HEK293 (cell line): ENCODE measurements at regions not wholly inside any gene's neighbourhood (a gene's known extent, or its start where the extent isn't known, plus 50 kb on each side); places are given as distances from the start of the nearest gene placed in this dataset.

Source experiments
- CTCF ChIA-PET: fragments of 350-600 bp; formaldehyde crosslinking; extraction: SDS; loops from one replicate; lab custom pipeline; 2021; ENCODE audit warnings: antibody characterized with exemption; lab: Yijun Ruan, JAX
- POLR2A ChIA-PET: fragments of 300-600 bp; formaldehyde crosslinking; extraction: SDS; loops from one replicate; lab custom pipeline; 2020; ENCODE audit warnings: antibody characterized with exemption, inconsistent platforms; lab: Yijun Ruan, JAX
- H3K27ac ChIP-seq: fragments of 200-500 bp; sonication (Bioruptor generic); 2 replicates; pipeline ENCODE4 v1.5.1; 2014; ENCODE audit warnings: low read depth, low read length, control low read depth, inconsistent platforms; ENCODE audit errors: extremely low read depth
- H3K36me3 ChIP-seq, 2 experiments: fragments of 200-500 bp in 1 of 2; sonication (Bioruptor generic) in 1 of 2; 1 replicate in 1 of 2; 2 replicates in 1 of 2; pipeline ENCODE4 v1.5.1; 2014 to 2017; ENCODE audit warnings: inconsistent platforms in 2 of 2, low read length in 2 of 2; ENCODE audit not compliant: control insufficient read depth in 2 of 2, insufficient read depth in 1 of 2
- H3K4me1 ChIP-seq: fragments of 200-500 bp; sonication (Bioruptor generic); 2 replicates; pipeline ENCODE4 v1.5.1; 2014; ENCODE audit warnings: mild to moderate bottlenecking, low read length, inconsistent platforms; ENCODE audit not compliant: control insufficient read depth, insufficient read depth
- H3K4me3 ChIP-seq: 2 replicates; pipeline ENCODE4 v1.5.1; 2011; ENCODE audit warnings: low read depth, mild to moderate bottlenecking, control low read depth, low read length, moderate library complexity
- H3K9me3 ChIP-seq: fragments of 200-500 bp; sonication (Bioruptor generic); 2 replicates; pipeline ENCODE4 v1.5.1; 2014; ENCODE audit warnings: low read depth, low read length, inconsistent platforms; ENCODE audit not compliant: control insufficient read depth, insufficient read depth
- BCL11B ChIP-seq: fragments of 450-650 bp; formaldehyde crosslinking; IDR thresholded peaks from 2 replicates; pipeline ENCODE4 v1.5.1; 2016; ENCODE audit warnings: low read depth, missing biosample characterization, missing genetic modification characterization
- MEIS1 ChIP-seq: sonication (generic); formaldehyde crosslinking; IDR thresholded peaks from 2 replicates; pipeline ENCODE4 v1.8.1; 2022; ENCODE audit warnings: missing genetic modification reagents, mild to moderate bottlenecking, borderline replicate concordance
- PRDM1 ChIP-seq: fragments of 450-650 bp; formaldehyde crosslinking; IDR thresholded peaks from 2 replicates; pipeline ENCODE4; 2016; ENCODE audit warnings: missing biosample characterization, missing genetic modification characterization
- REPIN1 ChIP-seq: fragments of 450-650 bp; formaldehyde crosslinking; IDR thresholded peaks from 2 replicates; pipeline ENCODE4 v1.5.1; 2017; ENCODE audit warnings: missing biosample characterization, missing genetic modification characterization, low read depth
- ZNF112 ChIP-seq: fragments of 450-650 bp; formaldehyde crosslinking; IDR thresholded peaks from 2 replicates; pipeline ENCODE4 v1.5.0; 2017; ENCODE audit warnings: missing biosample characterization, missing genetic modification characterization
- ZNF221 ChIP-seq: fragments of 450-650 bp; formaldehyde crosslinking; IDR thresholded peaks from 2 replicates; pipeline ENCODE4 v1.5.1; 2017; ENCODE audit warnings: missing biosample characterization, missing genetic modification characterization, borderline replicate concordance
- ZNF24 ChIP-seq: fragments of 450-650 bp; formaldehyde crosslinking; IDR thresholded peaks from 2 replicates; pipeline ENCODE4 v1.5.1; 2016; ENCODE audit warnings: missing biosample characterization, missing genetic modification characterization
- ZNF350 ChIP-seq: fragments of 450-650 bp; formaldehyde crosslinking; IDR thresholded peaks from 2 replicates; pipeline ENCODE4 v1.5.0; 2017; ENCODE audit warnings: missing biosample characterization, mild to moderate bottlenecking, missing genetic modification characterization
- ZNF426 ChIP-seq: fragments of 450-650 bp; formaldehyde crosslinking; IDR thresholded peaks from 2 replicates; pipeline ENCODE4 v1.5.1; 2017; ENCODE audit warnings: missing biosample characterization, missing genetic modification characterization, mild to moderate bottlenecking, inconsistent platforms, moderate library complexity
- ZNF433 ChIP-seq: fragments of 450-650 bp; formaldehyde crosslinking; IDR thresholded peaks from 2 replicates; pipeline ENCODE4 v1.5.1; 2016; ENCODE audit warnings: missing biosample characterization, missing genetic modification characterization, low read depth
- ZNF660 ChIP-seq: fragments of 450-650 bp; IDR thresholded peaks from 2 replicates; pipeline ENCODE4 v1.5.1; 2018; ENCODE audit warnings: missing biosample characterization, mild to moderate bottlenecking, missing genetic modification characterization
- ZNF670 ChIP-seq: fragments of 450-650 bp; formaldehyde crosslinking; IDR thresholded peaks from 2 replicates; pipeline ENCODE4 v1.5.1; 2016; ENCODE audit warnings: missing biosample characterization, missing genetic modification characterization, low read depth
- ZNF785 ChIP-seq: fragments of 450-650 bp; formaldehyde crosslinking; IDR thresholded peaks from 2 replicates; pipeline ENCODE4 v1.5.1; 2016; ENCODE audit warnings: missing biosample characterization, missing genetic modification characterization
- TF ChIP-seq, protein P1 (sequence below): fragments of 450-650 bp; formaldehyde crosslinking; IDR thresholded peaks from 2 replicates; pipeline ENCODE4 v1.5.1; 2016; ENCODE audit warnings: missing biosample characterization, missing genetic modification characterization
- TF ChIP-seq, protein P2 (sequence below): fragments of 450-650 bp; formaldehyde crosslinking; IDR thresholded peaks from 2 replicates; pipeline ENCODE4 v1.5.1; 2017; ENCODE audit warnings: missing biosample characterization, missing genetic modification characterization
- TF ChIP-seq, protein P3 (sequence below): fragments of 450-650 bp; formaldehyde crosslinking; IDR thresholded peaks from 2 replicates; pipeline ENCODE4 v1.5.1; 2016; ENCODE audit warnings: missing biosample characterization, missing genetic modification characterization
- TF ChIP-seq, protein P4 (sequence below): fragments of 450-650 bp; formaldehyde crosslinking; IDR thresholded peaks from 2 replicates; pipeline ENCODE4 v1.5.1; 2016; ENCODE audit warnings: missing biosample characterization, missing genetic modification characterization
- TF ChIP-seq, protein P5 (sequence below): fragments of 450-650 bp; formaldehyde crosslinking; IDR thresholded peaks from 2 replicates; pipeline ENCODE4 v1.5.1; 2016; ENCODE audit warnings: missing biosample characterization, missing genetic modification characterization

DNA sequence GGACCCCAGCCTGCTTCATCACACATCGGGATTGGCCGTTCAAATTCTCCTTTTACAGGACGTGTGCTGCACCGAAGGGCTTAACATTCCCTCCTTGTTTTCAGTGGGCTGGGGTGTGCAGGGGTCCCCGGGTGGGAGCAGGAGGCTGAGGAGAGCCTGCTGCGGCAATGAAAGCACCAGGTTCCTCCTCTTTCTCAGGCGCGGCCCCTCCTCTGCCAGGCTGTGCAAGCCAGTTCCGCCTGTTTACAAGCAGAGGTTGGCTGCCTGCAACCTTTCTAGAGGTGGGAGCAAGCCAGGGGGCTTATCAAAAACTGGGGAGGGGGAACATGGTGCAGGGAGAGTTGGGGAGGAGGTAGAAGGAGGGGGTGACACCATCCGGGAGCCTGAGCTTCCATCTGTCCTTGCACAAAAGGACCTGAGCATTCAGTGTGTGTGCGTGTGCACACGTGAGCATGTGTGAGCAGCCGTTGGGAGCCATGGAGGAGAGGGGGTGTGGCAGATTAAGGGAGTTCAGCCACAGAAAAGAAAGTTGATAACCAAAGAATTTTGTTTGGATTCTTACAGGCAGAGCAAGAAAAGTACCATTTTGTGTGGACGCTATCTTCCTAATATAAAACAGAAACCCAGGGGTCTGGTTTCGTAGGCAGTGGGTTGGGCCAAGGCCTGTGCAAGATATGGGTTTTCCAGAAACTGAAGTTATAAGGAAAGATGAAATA is 108.8 kb upstream of the RFLNA start:
- H3K4me1 ChIP-seq, result peaks cover 5% of the 10 kb centered on the region
- TF ChIP-seq, protein P1, sequence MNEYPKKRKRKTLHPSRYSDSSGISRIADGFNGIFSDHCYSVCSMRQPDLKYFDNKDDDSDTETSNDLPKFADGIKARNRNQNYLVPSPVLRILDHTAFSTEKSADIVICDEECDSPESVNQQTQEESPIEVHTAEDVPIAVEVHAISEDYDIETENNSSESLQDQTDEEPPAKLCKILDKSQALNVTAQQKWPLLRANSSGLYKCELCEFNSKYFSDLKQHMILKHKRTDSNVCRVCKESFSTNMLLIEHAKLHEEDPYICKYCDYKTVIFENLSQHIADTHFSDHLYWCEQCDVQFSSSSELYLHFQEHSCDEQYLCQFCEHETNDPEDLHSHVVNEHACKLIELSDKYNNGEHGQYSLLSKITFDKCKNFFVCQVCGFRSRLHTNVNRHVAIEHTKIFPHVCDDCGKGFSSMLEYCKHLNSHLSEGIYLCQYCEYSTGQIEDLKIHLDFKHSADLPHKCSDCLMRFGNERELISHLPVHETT (tag by site-specific recombination), result no peak
- TF ChIP-seq, protein P2, sequence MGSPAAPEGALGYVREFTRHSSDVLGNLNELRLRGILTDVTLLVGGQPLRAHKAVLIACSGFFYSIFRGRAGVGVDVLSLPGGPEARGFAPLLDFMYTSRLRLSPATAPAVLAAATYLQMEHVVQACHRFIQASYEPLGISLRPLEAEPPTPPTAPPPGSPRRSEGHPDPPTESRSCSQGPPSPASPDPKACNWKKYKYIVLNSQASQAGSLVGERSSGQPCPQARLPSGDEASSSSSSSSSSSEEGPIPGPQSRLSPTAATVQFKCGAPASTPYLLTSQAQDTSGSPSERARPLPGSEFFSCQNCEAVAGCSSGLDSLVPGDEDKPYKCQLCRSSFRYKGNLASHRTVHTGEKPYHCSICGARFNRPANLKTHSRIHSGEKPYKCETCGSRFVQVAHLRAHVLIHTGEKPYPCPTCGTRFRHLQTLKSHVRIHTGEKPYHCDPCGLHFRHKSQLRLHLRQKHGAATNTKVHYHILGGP (tag by site-specific recombination), result no peak
- no peak for TF ChIP-seq MEIS1 (CRISPR knock-in tag)
- no peak for TF ChIP-seq PRDM1 (tag by site-specific recombination)
- TF ChIP-seq, protein P3, sequence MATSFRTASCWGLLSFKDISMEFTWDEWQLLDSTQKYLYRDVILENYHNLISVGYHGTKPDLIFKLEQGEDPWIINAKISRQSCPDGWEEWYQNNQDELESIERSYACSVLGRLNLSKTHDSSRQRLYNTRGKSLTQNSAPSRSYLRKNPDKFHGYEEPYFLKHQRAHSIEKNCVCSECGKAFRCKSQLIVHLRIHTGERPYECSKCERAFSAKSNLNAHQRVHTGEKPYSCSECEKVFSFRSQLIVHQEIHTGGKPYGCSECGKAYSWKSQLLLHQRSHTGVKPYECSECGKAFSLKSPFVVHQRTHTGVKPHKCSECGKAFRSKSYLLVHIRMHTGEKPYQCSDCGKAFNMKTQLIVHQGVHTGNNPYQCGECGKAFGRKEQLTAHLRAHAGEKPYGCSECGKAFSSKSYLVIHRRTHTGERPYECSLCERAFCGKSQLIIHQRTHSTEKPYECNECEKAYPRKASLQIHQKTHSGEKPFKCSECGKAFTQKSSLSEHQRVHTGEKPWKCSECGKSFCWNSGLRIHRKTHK (tag by site-specific recombination), result no peak
- no peak for TF ChIP-seq ZNF426 (tag by site-specific recombination)
- TF ChIP-seq, protein P4, sequence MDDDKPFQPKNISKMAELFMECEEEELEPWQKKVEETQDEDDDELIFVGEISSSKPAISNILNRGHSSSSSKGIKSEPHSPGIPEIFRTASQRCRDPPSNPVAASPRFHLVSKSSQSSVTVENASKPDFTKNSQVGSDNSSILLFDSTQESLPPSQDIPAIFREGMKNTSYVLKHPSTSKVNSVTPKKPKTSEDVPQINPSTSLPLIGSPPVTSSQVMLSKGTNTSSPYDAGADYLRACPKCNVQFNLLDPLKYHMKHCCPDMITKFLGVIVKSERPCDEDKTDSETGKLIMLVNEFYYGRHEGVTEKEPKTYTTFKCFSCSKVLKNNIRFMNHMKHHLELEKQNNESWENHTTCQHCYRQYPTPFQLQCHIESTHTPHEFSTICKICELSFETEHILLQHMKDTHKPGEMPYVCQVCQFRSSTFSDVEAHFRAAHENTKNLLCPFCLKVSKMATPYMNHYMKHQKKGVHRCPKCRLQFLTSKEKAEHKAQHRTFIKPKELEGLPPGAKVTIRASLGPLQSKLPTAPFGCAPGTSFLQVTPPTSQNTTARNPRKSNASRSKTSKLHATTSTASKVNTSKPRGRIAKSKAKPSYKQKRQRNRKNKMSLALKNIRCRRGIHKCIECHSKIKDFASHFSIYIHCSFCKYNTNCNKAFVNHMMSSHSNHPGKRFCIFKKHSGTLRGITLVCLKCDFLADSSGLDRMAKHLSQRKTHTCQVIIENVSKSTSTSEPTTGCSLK, result no peak
- TF ChIP-seq, protein P5, sequence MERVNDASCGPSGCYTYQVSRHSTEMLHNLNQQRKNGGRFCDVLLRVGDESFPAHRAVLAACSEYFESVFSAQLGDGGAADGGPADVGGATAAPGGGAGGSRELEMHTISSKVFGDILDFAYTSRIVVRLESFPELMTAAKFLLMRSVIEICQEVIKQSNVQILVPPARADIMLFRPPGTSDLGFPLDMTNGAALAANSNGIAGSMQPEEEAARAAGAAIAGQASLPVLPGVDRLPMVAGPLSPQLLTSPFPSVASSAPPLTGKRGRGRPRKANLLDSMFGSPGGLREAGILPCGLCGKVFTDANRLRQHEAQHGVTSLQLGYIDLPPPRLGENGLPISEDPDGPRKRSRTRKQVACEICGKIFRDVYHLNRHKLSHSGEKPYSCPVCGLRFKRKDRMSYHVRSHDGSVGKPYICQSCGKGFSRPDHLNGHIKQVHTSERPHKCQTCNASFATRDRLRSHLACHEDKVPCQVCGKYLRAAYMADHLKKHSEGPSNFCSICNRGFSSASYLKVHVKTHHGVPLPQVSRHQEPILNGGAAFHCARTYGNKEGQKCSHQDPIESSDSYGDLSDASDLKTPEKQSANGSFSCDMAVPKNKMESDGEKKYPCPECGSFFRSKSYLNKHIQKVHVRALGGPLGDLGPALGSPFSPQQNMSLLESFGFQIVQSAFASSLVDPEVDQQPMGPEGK (tag by site-specific recombination), result no peak
- CTCF ChIA-PET, result no interaction called here
- H3K9me3 ChIP-seq, result no peaks in the 10 kb centered on the region
- H3K36me3 ChIP-seq, result no peaks in the 10 kb centered on the region
- H3K27ac ChIP-seq, result no peak overlapping the region
- POLR2A ChIA-PET, result no interaction called here
- H3K4me3 ChIP-seq, result no peak overlapping the region

DNA sequence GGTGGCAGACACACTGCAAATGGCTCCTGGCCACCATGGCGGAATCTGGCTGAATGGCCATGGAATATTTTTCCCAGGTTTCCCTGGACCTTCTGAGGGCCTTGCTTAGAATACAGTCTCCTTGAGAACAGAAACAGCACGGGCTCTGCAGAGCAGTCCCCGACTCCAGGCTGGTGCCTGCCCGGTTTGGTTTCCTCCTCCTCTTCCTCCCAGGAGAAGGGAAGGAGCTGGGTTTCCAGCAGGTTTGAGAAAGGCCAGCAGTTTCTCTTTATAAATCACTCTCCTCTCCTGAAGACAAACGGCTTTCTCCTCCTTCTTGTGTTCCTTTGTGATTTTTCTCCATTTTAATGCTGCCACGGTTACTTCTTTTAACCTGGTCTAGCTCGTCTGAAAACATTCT is 106.8 kb upstream of the RFLNA start:
- Histone ChIP-seq H3K36me3 (no peaks in the 10 kb centered on the region), H3K4me3 (no peak overlapping the region), H3K9me3 (no peaks in the 10 kb centered on the region), H3K27ac (no peak overlapping the region), H3K4me1 (peaks cover 5% of the 10 kb centered on the region)
- TF ChIP-seq ZNF221 (tag by site-specific recombination) (no peak), BCL11B (tag by site-specific recombination) (no peak), ZNF112 (no peak), ZNF670 (tag by site-specific recombination) (no peak), ZNF785 (tag by site-specific recombination) (no peak), ZNF660 (tag by site-specific recombination) (no peak), REPIN1 (tag by site-specific recombination) (no peak), ZNF24 (tag by site-specific recombination) (no peak), ZNF350 (tag by site-specific recombination) (no peak), ZNF433 (tag by site-specific recombination) (no peak)
- ChIA-PET CTCF (interaction anchor here (0.6 kb wide), 1 partner anchor 363 kb away, joined by 3 read pairs; no protein-coding TSS in a partner anchor), POLR2A (interaction anchor here (0.6 to 0.7 kb wide), 2 partner anchors 84 to 1294 kb away, joined by 3 to 9 read pairs; no protein-coding TSS in a partner anchor)
